NB4 (cell line): ENCODE measurements at regions not wholly inside any gene's neighbourhood (a gene's known extent, or its start where the extent isn't known, plus 50 kb on each side); places are given as distances from the start of the nearest gene placed in this dataset.

Experiments
- DNase-seq: peaks from one replicate; pipeline ENCODE4 v3.0.0; 2010; ENCODE audit warnings: low read depth
- H3K4me3 ChIP-seq: one replicate; pipeline ENCODE4 v1.5.1; 2011; ENCODE audit warnings: mild to moderate bottlenecking, low read depth, low read length, moderate library complexity
- MYC ChIP-seq: IDR thresholded peaks from 2 replicates; pipeline ENCODE4 v1.6.1; 2011; ENCODE audit warnings: low read depth, low read length
- POLR2A ChIP-seq: IDR thresholded peaks from 2 replicates; pipeline ENCODE4 v1.6.1; 2011; ENCODE audit warnings: mild to moderate bottlenecking; ENCODE audit not compliant: insufficient read length; ENCODE audit errors: extremely low read depth
- TF ChIP-seq, protein P1 (sequence below): IDR thresholded peaks from one replicate; pipeline ENCODE4 v1.5.1; 2012; ENCODE audit warnings: low read depth, low read length
- TF ChIP-seq, protein P2 (sequence below): IDR thresholded peaks from 2 replicates; pipeline ENCODE4 v1.6.1; 2011; ENCODE audit warnings: low read depth, low read length

DNA sequence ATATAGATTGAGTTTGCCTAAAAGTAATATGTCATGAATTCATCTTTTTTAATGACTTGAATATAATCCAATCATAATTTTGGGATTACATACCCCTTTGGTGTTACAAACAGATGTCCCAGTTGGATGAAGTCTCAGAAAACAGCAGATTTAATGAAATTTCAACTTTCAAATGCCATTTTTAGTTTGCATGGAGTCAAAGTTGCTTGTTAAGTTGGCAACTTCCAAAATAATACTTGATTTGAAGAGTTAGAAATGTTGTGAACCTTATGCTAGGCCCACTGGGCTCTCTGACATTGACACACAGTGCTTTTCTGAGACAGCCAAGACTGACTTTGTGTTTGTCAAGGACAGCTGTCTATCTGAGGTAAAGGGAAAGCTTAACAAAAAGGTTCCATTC is 248.1 kb downstream of the KIF20B start:
- no peak overlapping the region for H3K4me3 ChIP-seq
- no peak for DNase-seq
- TF ChIP-seq MYC (no peak), POLR2A (no peak)
- TF ChIP-seq, protein P1, sequence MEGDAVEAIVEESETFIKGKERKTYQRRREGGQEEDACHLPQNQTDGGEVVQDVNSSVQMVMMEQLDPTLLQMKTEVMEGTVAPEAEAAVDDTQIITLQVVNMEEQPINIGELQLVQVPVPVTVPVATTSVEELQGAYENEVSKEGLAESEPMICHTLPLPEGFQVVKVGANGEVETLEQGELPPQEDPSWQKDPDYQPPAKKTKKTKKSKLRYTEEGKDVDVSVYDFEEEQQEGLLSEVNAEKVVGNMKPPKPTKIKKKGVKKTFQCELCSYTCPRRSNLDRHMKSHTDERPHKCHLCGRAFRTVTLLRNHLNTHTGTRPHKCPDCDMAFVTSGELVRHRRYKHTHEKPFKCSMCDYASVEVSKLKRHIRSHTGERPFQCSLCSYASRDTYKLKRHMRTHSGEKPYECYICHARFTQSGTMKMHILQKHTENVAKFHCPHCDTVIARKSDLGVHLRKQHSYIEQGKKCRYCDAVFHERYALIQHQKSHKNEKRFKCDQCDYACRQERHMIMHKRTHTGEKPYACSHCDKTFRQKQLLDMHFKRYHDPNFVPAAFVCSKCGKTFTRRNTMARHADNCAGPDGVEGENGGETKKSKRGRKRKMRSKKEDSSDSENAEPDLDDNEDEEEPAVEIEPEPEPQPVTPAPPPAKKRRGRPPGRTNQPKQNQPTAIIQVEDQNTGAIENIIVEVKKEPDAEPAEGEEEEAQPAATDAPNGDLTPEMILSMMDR, result no peak
- TF ChIP-seq, protein P2, sequence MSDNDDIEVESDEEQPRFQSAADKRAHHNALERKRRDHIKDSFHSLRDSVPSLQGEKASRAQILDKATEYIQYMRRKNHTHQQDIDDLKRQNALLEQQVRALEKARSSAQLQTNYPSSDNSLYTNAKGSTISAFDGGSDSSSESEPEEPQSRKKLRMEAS, result no peak

DNA sequence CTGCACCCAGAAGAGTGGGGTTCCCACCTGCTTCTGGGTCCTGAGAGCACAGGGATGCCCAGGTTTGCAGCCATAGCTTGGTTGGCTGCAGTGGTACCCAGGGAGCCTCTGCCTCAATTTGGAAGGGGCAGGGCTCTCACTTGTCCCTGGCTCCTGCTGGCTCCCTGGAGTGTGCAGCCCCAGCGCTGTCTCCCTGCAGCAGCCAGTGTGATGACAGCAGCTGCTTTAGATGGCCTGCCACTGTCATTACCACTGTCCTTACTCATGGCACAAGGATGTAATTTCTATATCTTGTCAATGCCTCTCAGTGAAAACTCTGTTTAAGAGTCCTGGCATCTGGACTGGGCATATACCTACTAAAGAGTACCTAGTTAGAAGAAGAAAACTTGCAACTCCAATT is 250.9 kb downstream of the KIF20B start:
- no peak for DNase-seq
- no peak overlapping the region for H3K4me3 ChIP-seq
- TF ChIP-seq POLR2A, result no peak
- TF ChIP-seq MYC, result no peak
- TF ChIP-seq, protein P1, result no peak
- TF ChIP-seq, protein P2, result no peak

DNA sequence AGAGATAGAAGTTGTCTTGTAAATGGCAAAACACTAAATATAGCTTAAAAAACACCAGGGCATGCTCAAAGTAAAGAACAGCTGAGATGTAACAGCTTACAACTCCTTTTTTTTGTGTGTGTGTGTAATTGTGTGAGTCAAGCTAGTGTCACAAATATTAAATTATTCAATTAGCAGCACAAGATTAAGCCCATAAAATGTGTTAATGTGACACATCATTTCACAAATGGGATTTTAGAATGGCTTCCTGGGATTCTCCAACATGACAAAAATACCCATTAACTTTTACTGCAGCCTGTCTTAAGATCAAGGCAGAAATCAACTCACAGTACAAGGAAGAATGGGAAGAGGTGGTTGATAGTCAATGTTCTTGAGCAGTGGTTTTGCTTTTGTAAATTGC is 251.4 kb downstream of the KIF20B start:
- no peak overlapping the region for H3K4me3 ChIP-seq
- TF ChIP-seq, protein P1, result no peak
- TF ChIP-seq POLR2A, result no peak
- TF ChIP-seq, protein P2, result no peak
- no peak for TF ChIP-seq MYC
- no peak for DNase-seq

DNA sequence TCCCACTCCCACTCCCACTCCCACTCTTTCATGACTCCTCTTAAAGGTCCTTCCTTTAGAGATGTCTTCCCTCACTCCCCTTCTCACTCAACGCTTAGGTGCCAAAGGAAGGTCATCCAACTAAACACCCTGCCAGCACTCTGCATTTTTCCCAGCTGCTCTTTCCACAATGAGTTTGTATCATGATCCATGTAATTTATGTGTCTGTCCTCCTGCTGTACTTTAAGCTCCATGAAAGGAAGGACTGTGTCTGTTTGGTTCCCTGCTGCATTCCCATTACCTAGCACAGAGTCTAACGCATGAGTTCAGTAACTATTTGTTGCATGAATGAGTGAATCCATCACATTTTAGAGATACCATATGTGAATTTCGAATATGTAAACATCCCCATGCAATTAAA is 252.7 kb downstream of the KIF20B start:
- TF ChIP-seq, protein P2, result no peak
- H3K4me3 ChIP-seq, result no peak overlapping the region
- DNase-seq, result no peak

DNA sequence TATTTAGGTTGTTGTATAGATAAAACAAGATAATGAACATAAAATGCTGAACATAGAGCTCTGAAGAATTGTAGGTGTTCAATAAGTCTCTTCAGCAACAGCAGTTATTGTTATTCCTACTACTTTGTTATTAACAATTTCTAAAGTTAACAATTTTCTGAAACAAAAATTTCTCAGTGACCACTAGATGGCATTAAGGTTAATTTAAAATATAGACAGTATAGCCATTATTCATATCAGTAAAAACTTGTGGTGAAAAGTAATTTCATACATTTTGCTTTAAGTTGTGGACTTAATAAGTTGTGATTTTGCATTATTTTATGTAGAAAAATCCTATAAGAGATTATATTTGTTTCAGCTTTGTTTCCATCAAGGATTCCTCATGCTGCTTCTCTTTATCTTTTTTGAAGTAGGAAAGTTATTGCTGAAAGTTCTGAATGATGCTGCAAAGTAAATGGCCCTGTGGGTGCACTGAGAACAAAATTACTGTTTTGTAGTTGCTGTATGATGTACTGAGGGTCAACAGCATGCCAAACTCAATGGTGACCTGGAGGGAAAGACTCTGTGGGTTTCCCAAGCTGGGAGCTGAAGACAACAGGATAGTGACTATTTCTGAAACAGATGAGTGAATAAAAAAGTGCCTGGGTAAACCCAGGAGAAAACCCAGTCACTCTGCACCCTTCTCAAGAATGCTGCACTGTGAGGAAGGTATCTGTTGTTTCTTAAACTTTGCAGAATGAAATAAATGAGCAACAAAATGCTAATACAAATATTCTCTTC is 253.6 kb downstream of the KIF20B start:
- TF ChIP-seq, protein P1, result no peak
- TF ChIP-seq MYC (no peak), POLR2A (no peak)
- TF ChIP-seq, protein P2, result no peak
- H3K4me3 ChIP-seq, result no peak overlapping the region
- no peak for DNase-seq

DNA sequence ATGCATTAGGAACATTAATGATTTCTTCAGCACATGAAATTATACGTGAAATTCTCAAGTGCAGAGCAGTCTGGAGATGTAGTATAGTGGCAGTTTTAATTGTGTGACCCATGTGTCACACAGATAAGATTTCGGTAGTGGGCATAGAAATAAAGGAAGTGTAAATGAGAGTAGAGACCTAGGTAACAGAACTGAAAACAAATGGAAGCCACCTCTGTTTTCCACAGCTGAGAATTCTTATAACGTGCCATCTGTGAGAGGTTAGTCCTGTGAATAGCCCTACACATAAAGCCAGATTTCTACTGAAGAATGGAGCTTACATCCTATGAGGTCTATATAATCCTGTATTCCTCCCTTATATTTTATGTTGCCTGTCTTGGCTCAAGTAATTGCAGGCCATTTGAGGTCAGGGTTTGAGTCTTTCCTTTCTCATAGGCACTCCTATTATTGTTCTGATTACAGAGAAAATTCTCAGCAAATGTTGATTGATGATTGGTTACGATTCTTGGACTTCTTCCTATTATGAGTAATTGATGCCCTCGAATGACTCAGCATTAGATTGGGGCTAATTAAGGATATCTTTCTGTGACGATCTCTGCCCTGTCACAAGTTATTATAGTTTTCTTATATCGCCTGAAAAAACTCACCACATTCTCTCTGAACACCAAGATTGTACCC is 258.2 kb downstream of the KIF20B start:
- no peak for DNase-seq
- H3K4me3 ChIP-seq, result no peak overlapping the region
- TF ChIP-seq, protein P2, result no peak
- TF ChIP-seq MYC (no peak), POLR2A (no peak)
- TF ChIP-seq, protein P1, result no peak
